ENCODE measurements at regions not wholly inside any gene's neighbourhood (a gene's known extent, or its start where the extent isn't known, plus 50 kb on each side); places are given as distances from the start of the nearest gene placed in this dataset.

GRCh38 chr6:71430018-71430417 lies 141.4 kb downstream of the OGFRL1 start:
- ATAC-seq (no peak), DNase-seq (ENCODE audit: low spot score) (no peak)
- Mint-ChIP-seq H3K4me3 (no peak overlapping the region), H3K9me3 (no peaks in the 10 kb centered on the region), H3K27me3 (ENCODE audit: low read depth) (peaks cover 25% of the 10 kb centered on the region), H3K4me1 (peaks cover 9% of the 10 kb centered on the region), H3K27ac (no peak overlapping the region), H3K36me3 (no peaks in the 10 kb centered on the region)
- ChIA-PET POLR2A (no interaction called here), CTCF (no interaction called here)
- TF ChIP-seq USF1 (CRISPR knock-in tag; IDR thresholded peaks at IDR 0.05) (no peak), USF2 (CRISPR knock-in tag; IDR thresholded peaks at IDR 0.05) (no peak), GRHL2 (CRISPR knock-in tag; IDR thresholded peaks at IDR 0.05; ENCODE audit: insufficient replicate concordance, severe bottlenecking) (no peak), E2F4 (CRISPR knock-in tag; IDR thresholded peaks at IDR 0.05; ENCODE audit: borderline replicate concordance, low read depth) (no peak), ZNF425 (CRISPR knock-in tag; conservative IDR thresholded peaks at IDR 0.05) (no peak), ZNF317 (CRISPR knock-in tag; IDR thresholded peaks at IDR 0.05; ENCODE audit: borderline replicate concordance, low read depth) (no peak), STAT6 (CRISPR knock-in tag; conservative IDR thresholded peaks at IDR 0.05; ENCODE audit: low read depth) (no peak), EMX1 (CRISPR knock-in tag; IDR thresholded peaks at IDR 0.05) (no peak), ZNF138 (CRISPR knock-in tag; conservative IDR thresholded peaks at IDR 0.05) (no peak), ELF4 (CRISPR knock-in tag; IDR thresholded peaks at IDR 0.05; ENCODE audit: low read depth) (no peak), ATF1 (CRISPR knock-in tag; IDR thresholded peaks at IDR 0.05) (no peak), HMGXB4 (CRISPR knock-in tag; IDR thresholded peaks at IDR 0.05) (no peak), PREB (CRISPR knock-in tag; IDR thresholded peaks at IDR 0.05; ENCODE audit: borderline replicate concordance) (no peak), ARID4B (CRISPR knock-in tag; IDR thresholded peaks at IDR 0.05; ENCODE audit: borderline replicate concordance) (no peak), ZBTB43 (CRISPR knock-in tag; IDR thresholded peaks at IDR 0.05) (no peak), FOXJ3 (CRISPR knock-in tag; IDR thresholded peaks at IDR 0.05; ENCODE audit: borderline replicate concordance) (no peak)
